SU-DHL-6 (cell line): ENCODE measurements at regions not wholly inside any gene's neighbourhood (a gene's known extent, or its start where the extent isn't known, plus 50 kb on each side); places are given as distances from the start of the nearest gene placed in this dataset.

Experiments
- EZH2phosphoT487 ChIP-seq: fragments of 200-600 bp; sonication (generic), shearing (Covaris generic); conservative IDR thresholded peaks from 2 replicates; pipeline ENCODE4 v1.6.1; 2018; ENCODE audit warnings: mild to moderate bottlenecking, antibody characterized with exemption, low read length, moderate library complexity, mixed read lengths
- TF ChIP-seq, protein P1 (sequence below): fragments of 200-600 bp; sonication (generic); IDR thresholded peaks from one replicate; pipeline ENCODE4 v1.5.1; 2017; ENCODE audit warnings: antibody characterized with exemption, mild to moderate bottlenecking, low read length, moderate library complexity; ENCODE audit not compliant: insufficient read depth, poor library complexity, severe bottlenecking

DNA sequence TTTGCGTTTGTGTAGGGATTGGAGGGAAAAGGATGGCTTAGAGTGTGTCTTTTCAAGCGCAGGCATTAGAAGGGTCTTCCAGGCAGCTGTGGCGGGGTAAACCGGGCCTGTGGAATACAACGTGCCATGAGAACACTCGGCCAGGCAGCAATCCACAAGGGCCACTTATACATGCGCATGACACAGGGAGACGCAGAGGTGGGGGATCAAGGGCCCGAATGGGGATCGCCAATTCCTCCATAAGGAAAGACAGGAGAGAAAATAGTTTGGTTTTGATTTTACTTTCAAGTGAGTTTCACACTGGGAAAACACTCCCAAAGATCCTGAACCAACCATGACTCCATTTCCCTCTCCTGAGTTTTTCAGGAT lies 71.6 kb downstream of the SPRING1 start:
- TF ChIP-seq, protein P1, sequence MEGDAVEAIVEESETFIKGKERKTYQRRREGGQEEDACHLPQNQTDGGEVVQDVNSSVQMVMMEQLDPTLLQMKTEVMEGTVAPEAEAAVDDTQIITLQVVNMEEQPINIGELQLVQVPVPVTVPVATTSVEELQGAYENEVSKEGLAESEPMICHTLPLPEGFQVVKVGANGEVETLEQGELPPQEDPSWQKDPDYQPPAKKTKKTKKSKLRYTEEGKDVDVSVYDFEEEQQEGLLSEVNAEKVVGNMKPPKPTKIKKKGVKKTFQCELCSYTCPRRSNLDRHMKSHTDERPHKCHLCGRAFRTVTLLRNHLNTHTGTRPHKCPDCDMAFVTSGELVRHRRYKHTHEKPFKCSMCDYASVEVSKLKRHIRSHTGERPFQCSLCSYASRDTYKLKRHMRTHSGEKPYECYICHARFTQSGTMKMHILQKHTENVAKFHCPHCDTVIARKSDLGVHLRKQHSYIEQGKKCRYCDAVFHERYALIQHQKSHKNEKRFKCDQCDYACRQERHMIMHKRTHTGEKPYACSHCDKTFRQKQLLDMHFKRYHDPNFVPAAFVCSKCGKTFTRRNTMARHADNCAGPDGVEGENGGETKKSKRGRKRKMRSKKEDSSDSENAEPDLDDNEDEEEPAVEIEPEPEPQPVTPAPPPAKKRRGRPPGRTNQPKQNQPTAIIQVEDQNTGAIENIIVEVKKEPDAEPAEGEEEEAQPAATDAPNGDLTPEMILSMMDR, result no peak
- TF ChIP-seq EZH2phosphoT487, result no peak
